Brain pericyte (primary cell): ENCODE measurements at regions not wholly inside any gene's neighbourhood (a gene's known extent, or its start where the extent isn't known, plus 50 kb on each side); places are given as distances from the start of the nearest gene placed in this dataset.
"Not testable (repeated sequence)": the region's sequence is repeated elsewhere in the genome, so short reads cannot be mapped to it uniquely, and the experiment has no call there.

Experiments
- DNase-seq: peaks from one replicate; pipeline ENCODE4 v3.0.0-alpha.2; 2012; ENCODE audit warnings: low read depth, low spot score

- no peak for DNase-seq
These were observed 373.0 kb upstream of the FTMT start for GRCh38 chr5:121478636-121479035.

GRCh38 chr5:121479337-121479736 lies 372.3 kb upstream of the FTMT start:
- no peak for DNase-seq

GRCh38 chr5:121485281-121485680 lies 366.4 kb upstream of the FTMT start:
- no peak for DNase-seq

GRCh38 chr5:121485999-121486398 lies 365.7 kb upstream of the FTMT start:
- not testable (repeated sequence) for DNase-seq

- DNase-seq, result no peak
These were observed 361.7 kb upstream of the FTMT start for GRCh38 chr5:121489972-121490371.

- no peak for DNase-seq
These were observed 354.5 kb upstream of the FTMT start for GRCh38 chr5:121497176-121497575.

GRCh38 chr5:121500310-121500709 lies 351.4 kb upstream of the FTMT start:
- no peak for DNase-seq

- no peak for DNase-seq
These were observed 348.4 kb upstream of the FTMT start for GRCh38 chr5:121503111-121503840.

- DNase-seq, result no peak
These were observed 334.7 kb upstream of the FTMT start for GRCh38 chr5:121516997-121517396.

- DNase-seq, result no peak
These were observed 326.0 kb upstream of the FTMT start for GRCh38 chr5:121525706-121526105.

GRCh38 chr5:121526908-121527307 lies 324.8 kb upstream of the FTMT start:
- DNase-seq, result no peak

GRCh38 chr5:121533814-121534213 lies 317.9 kb upstream of the FTMT start:
- no peak for DNase-seq

GRCh38 chr5:121550989-121551388 lies 300.7 kb upstream of the FTMT start:
- no peak for DNase-seq

- DNase-seq, result no peak
These were observed 291.9 kb upstream of the FTMT start for GRCh38 chr5:121559832-121560231.

- DNase-seq, result no peak
These were observed 279.6 kb upstream of the FTMT start for GRCh38 chr5:121572061-121572460.

- no peak for DNase-seq
These were observed 277.8 kb upstream of the FTMT start for GRCh38 chr5:121573721-121574382.

GRCh38 chr5:121581588-121581987 lies 270.1 kb upstream of the FTMT start:
- DNase-seq, result no peak

GRCh38 chr5:121596882-121597281 lies 254.8 kb upstream of the FTMT start:
- no peak for DNase-seq

- DNase-seq, result no peak
These were observed 242.9 kb upstream of the FTMT start for GRCh38 chr5:121608826-121609225.

- no peak for DNase-seq
These were observed 227.6 kb upstream of the FTMT start for GRCh38 chr5:121624035-121624434.

GRCh38 chr5:121628783-121629182 lies 222.9 kb upstream of the FTMT start:
- DNase-seq, result no peak

GRCh38 chr5:121630402-121630801 lies 221.3 kb upstream of the FTMT start:
- DNase-seq, result no peak

GRCh38 chr5:121634946-121635345 lies 216.7 kb upstream of the FTMT start:
- DNase-seq, result no peak
